GM23338 (cell line): ENCODE measurements at regions not wholly inside any gene's neighbourhood (a gene's known extent, or its start where the extent isn't known, plus 50 kb on each side); places are given as distances from the start of the nearest gene placed in this dataset.

Source experiments
- ATAC-seq: fragments of 200-7000 bp; cut with Tn5 transposase; 3 replicates; pipeline ENCODE4 v1.9.1; 2020
- DNase-seq: peaks from one replicate; pipeline ENCODE4 v3.0.0-alpha.2; 2015; ENCODE audit warnings: low spot score
- H2AFZ ChIP-seq: fragments of 200-600 bp; sonication (generic); 2 replicates; pipeline ENCODE4 v1.8.0; 2016; ENCODE audit warnings: antibody characterized with exemption, mild to moderate bottlenecking, moderate library complexity
- H3F3A ChIP-seq: fragments of 200-600 bp; sonication (generic); replicated peaks from 2 replicates; pipeline ENCODE4 v1.8.0; 2017; ENCODE audit warnings: antibody characterized with exemption, mixed run types, low read depth
- H3K27ac ChIP-seq: fragments of 200-600 bp; sonication (generic); 2 replicates; pipeline ENCODE4 v1.6.1; 2016; ENCODE audit warnings: low read depth
- H3K27me3 ChIP-seq: fragments of 200-600 bp; sonication (generic); 2 replicates; pipeline ENCODE4 v1.8.0; 2016; ENCODE audit warnings: mild to moderate bottlenecking, mixed run types, moderate library complexity; ENCODE audit not compliant: insufficient read depth
- H3K36me3 ChIP-seq: fragments of 200-600 bp; sonication (generic); 2 replicates; pipeline ENCODE4 v1.8.0; 2016; ENCODE audit warnings: mild to moderate bottlenecking; ENCODE audit not compliant: insufficient read depth
- H3K4me1 ChIP-seq: fragments of 200-600 bp; sonication (generic); 2 replicates; pipeline ENCODE4 v1.8.0; 2016; ENCODE audit warnings: mild to moderate bottlenecking, moderate library complexity; ENCODE audit not compliant: insufficient read depth
- H3K4me2 ChIP-seq: fragments of 200-600 bp; sonication (generic); 2 replicates; pipeline ENCODE4 v1.7.1; 2017; ENCODE audit warnings: mixed run types
- H3K4me3 ChIP-seq: fragments of 200-600 bp; sonication (generic); 2 replicates; pipeline ENCODE4 v1.6.1; 2016; ENCODE audit warnings: mixed run types
- H3K79me2 ChIP-seq: fragments of 200-600 bp; sonication (generic); replicated peaks from 2 replicates; pipeline ENCODE4 v1.8.0; 2017; ENCODE audit warnings: mild to moderate bottlenecking; ENCODE audit not compliant: insufficient read depth
- H3K9me2 ChIP-seq: fragments of 200-600 bp; sonication (generic); 2 replicates; pipeline ENCODE4 v1.8.0; 2017; ENCODE audit not compliant: insufficient read depth
- H4K20me1 ChIP-seq: fragments of 200-600 bp; sonication (generic); replicated peaks from 2 replicates; pipeline ENCODE4 v1.8.0; 2017; ENCODE audit warnings: mild to moderate bottlenecking; ENCODE audit not compliant: insufficient read depth
- H3K27ac Mint-ChIP-seq: 2 replicates; pipeline ENCODE4 v1.8.0; 2020; ENCODE audit warnings: inconsistent platforms, mild to moderate bottlenecking, moderate library complexity, mixed read lengths
- H3K27me3 Mint-ChIP-seq: 3 replicates; pipeline ENCODE4 v1.8.0; 2022; ENCODE audit warnings: low read depth, mild to moderate bottlenecking, moderate library complexity, mixed read lengths, inconsistent platforms; ENCODE audit not compliant: insufficient read depth, poor library complexity
- H3K36me3 Mint-ChIP-seq: 3 replicates; pipeline ENCODE4 v1.8.0; 2021; ENCODE audit warnings: low read depth, mild to moderate bottlenecking, inconsistent platforms, moderate library complexity, mixed read lengths
- H3K4me1 Mint-ChIP-seq: 3 replicates; pipeline ENCODE4 v1.8.0; 2020; ENCODE audit warnings: mild to moderate bottlenecking, inconsistent platforms, mixed read lengths
- H3K4me3 Mint-ChIP-seq: 3 replicates; pipeline ENCODE4 v1.8.0; 2021; ENCODE audit warnings: moderate library complexity, mild to moderate bottlenecking, inconsistent platforms, mixed read lengths
- H3K9me3 Mint-ChIP-seq: 3 replicates; pipeline ENCODE4 v1.8.0; 2020; ENCODE audit warnings: moderate library complexity, mild to moderate bottlenecking, inconsistent platforms, mixed read lengths
- CREB1 ChIP-seq: fragments of 250-450 bp; sonication (Bioruptor Pico); IDR thresholded peaks from 2 replicates; pipeline ENCODE4 v1.5.0; 2020; ENCODE audit warnings: low read depth, mild to moderate bottlenecking, moderate library complexity
- JUNB ChIP-seq: IDR thresholded peaks from one replicate; pipeline ENCODE4 v1.6.1; 2016; ENCODE audit warnings: antibody characterized with exemption; ENCODE audit not compliant: unreplicated experiment
- NANOG ChIP-seq: IDR thresholded peaks from 2 replicates; pipeline ENCODE4 v1.6.1; 2016; ENCODE audit warnings: antibody characterized with exemption, borderline replicate concordance
- ZNF114 ChIP-seq: fragments of 250-450 bp; sonication (Bioruptor Pico); IDR thresholded peaks from 2 replicates; pipeline ENCODE4 v1.5.0; 2020; ENCODE audit warnings: mild to moderate bottlenecking, moderate library complexity
- ZNF331 ChIP-seq: fragments of 250-450 bp; sonication (Bioruptor Pico); IDR thresholded peaks from 2 replicates; pipeline ENCODE4 v1.5.0; 2020; ENCODE audit warnings: low read depth, mild to moderate bottlenecking, moderate library complexity
- TF ChIP-seq, protein P1 (sequence below): fragments of 250-450 bp; sonication (Bioruptor Pico); IDR thresholded peaks from 2 replicates; pipeline ENCODE4 v1.5.0; 2020; ENCODE audit warnings: mild to moderate bottlenecking, moderate library complexity
- TF ChIP-seq, protein P2 (sequence below), 2 experiments: fragments of 200-600 bp in 1 of 2; sonication (generic) in 1 of 2; conservative IDR thresholded peaks; 2 replicates each; pipeline versions ENCODE4 v1.5.1 to v1.6.1; 2016 to 2017; ENCODE audit warnings: antibody characterized with exemption in 2 of 2, low read depth in 2 of 2, mild to moderate bottlenecking in 2 of 2, moderate library complexity in 1 of 2

- no peaks in the 10 kb centered on the region for H3K36me3 Mint-ChIP-seq
- no peaks in the 10 kb centered on the region; the same call in 2 of the 3 replicates for H3K9me3 Mint-ChIP-seq
- no peak overlapping the region for H3K27ac Mint-ChIP-seq
- no peak overlapping the region for H3K4me2 ChIP-seq
- H3K27me3 ChIP-seq: 0 out of 2 replicates have a peak, but pooled peaks cover 3% of the 10 kb centered on the region
- ATAC-seq (no peak), DNase-seq (no peak)
- no peak overlapping the region for H3K4me3 ChIP-seq
- no peaks in the 10 kb centered on the region for H3K36me3 ChIP-seq
- no peaks in the 10 kb centered on the region for H3K4me1 ChIP-seq
- H3K4me1 Mint-ChIP-seq: peaks cover 7% of the 10 kb centered on the region; the same call in 2 of the 3 replicates
- TF ChIP-seq, protein P1, sequence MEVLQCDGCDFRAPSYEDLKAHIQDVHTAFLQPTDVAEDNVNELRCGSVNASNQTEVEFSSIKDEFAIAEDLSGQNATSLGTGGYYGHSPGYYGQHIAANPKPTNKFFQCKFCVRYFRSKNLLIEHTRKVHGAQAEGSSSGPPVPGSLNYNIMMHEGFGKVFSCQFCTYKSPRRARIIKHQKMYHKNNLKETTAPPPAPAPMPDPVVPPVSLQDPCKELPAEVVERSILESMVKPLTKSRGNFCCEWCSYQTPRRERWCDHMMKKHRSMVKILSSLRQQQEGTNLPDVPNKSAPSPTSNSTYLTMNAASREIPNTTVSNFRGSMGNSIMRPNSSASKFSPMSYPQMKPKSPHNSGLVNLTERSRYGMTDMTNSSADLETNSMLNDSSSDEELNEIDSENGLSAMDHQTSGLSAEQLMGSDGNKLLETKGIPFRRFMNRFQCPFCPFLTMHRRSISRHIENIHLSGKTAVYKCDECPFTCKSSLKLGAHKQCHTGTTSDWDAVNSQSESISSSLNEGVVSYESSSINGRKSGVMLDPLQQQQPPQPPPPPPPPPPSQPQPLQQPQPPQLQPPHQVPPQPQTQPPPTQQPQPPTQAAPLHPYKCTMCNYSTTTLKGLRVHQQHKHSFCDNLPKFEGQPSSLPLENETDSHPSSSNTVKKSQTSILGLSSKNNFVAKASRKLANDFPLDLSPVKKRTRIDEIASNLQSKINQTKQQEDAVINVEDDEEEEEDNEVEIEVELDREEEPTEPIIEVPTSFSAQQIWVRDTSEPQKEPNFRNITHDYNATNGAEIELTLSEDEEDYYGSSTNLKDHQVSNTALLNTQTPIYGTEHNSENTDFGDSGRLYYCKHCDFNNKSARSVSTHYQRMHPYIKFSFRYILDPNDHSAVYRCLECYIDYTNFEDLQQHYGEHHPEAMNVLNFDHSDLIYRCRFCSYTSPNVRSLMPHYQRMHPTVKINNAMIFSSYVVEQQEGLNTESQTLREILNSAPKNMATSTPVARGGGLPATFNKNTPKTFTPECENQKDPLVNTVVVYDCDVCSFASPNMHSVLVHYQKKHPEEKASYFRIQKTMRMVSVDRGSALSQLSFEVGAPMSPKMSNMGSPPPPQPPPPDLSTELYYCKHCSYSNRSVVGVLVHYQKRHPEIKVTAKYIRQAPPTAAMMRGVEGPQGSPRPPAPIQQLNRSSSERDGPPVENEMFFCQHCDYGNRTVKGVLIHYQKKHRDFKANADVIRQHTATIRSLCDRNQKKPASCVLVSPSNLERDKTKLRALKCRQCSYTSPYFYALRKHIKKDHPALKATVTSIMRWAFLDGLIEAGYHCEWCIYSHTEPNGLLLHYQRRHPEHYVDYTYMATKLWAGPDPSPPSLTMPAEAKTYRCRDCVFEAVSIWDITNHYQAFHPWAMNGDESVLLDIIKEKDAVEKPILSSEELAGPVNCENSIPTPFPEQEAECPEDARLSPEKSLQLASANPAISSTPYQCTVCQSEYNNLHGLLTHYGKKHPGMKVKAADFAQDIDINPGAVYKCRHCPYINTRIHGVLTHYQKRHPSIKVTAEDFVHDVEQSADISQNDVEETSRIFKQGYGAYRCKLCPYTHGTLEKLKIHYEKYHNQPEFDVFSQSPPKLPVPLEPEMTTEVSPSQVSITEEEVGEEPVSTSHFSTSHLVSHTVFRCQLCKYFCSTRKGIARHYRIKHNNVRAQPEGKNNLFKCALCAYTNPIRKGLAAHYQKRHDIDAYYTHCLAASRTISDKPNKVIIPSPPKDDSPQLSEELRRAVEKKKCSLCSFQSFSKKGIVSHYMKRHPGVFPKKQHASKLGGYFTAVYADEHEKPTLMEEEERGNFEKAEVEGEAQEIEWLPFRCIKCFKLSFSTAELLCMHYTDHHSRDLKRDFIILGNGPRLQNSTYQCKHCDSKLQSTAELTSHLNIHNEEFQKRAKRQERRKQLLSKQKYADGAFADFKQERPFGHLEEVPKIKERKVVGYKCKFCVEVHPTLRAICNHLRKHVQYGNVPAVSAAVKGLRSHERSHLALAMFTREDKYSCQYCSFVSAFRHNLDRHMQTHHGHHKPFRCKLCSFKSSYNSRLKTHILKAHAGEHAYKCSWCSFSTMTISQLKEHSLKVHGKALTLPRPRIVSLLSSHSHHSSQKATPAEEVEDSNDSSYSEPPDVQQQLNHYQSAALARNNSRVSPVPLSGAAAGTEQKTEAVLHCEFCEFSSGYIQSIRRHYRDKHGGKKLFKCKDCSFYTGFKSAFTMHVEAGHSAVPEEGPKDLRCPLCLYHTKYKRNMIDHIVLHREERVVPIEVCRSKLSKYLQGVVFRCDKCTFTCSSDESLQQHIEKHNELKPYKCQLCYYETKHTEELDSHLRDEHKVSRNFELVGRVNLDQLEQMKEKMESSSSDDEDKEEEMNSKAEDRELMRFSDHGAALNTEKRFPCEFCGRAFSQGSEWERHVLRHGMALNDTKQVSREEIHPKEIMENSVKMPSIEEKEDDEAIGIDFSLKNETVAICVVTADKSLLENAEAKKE: no peak
- TF ChIP-seq CREB1 (CRISPR knock-in tag): no peak
- TF ChIP-seq ZNF331 (CRISPR knock-in tag): no peak
- no peak for TF ChIP-seq NANOG
- TF ChIP-seq, protein P2, sequence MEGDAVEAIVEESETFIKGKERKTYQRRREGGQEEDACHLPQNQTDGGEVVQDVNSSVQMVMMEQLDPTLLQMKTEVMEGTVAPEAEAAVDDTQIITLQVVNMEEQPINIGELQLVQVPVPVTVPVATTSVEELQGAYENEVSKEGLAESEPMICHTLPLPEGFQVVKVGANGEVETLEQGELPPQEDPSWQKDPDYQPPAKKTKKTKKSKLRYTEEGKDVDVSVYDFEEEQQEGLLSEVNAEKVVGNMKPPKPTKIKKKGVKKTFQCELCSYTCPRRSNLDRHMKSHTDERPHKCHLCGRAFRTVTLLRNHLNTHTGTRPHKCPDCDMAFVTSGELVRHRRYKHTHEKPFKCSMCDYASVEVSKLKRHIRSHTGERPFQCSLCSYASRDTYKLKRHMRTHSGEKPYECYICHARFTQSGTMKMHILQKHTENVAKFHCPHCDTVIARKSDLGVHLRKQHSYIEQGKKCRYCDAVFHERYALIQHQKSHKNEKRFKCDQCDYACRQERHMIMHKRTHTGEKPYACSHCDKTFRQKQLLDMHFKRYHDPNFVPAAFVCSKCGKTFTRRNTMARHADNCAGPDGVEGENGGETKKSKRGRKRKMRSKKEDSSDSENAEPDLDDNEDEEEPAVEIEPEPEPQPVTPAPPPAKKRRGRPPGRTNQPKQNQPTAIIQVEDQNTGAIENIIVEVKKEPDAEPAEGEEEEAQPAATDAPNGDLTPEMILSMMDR (conservative IDR thresholded peaks at IDR 0.05; ENCODE audit: low read depth in 2 of 2): no peak
- TF ChIP-seq JUNB: no peak
- no peak for TF ChIP-seq ZNF114 (CRISPR knock-in tag)
- H3F3A ChIP-seq: no peaks in the 10 kb centered on the region
- H3K9me2 ChIP-seq: peaks cover 8% of the 10 kb centered on the region; the same call in 1 of the 2 replicates
- H3K27me3 Mint-ChIP-seq: peaks cover 11% of the 10 kb centered on the region
- H3K4me3 Mint-ChIP-seq: no peak overlapping the region
- H3K27ac ChIP-seq: no peak overlapping the region
- no peaks in the 10 kb centered on the region for H4K20me1 ChIP-seq
- H3K79me2 ChIP-seq: no peaks in the 10 kb centered on the region
- H2AFZ ChIP-seq: no peak overlapping the region
Observed at GRCh38 chr14:76272774-76273173, 103.2 kb upstream of the ESRRB start.
